Right kidney (tissue), 1 donor: ENCODE measurements at regions not wholly inside any gene's neighbourhood (a gene's known extent, or its start where the extent isn't known, plus 50 kb on each side); places are given as distances from the start of the nearest gene placed in this dataset.
A peak's percentile ranks its signal among the peaks of the same experiment; 100 is the strongest.

ENCODE experiments used
- DNase-seq: peaks from one replicate; pipeline ENCODE4 v3.0.0-alpha.2; 2016

DNA sequence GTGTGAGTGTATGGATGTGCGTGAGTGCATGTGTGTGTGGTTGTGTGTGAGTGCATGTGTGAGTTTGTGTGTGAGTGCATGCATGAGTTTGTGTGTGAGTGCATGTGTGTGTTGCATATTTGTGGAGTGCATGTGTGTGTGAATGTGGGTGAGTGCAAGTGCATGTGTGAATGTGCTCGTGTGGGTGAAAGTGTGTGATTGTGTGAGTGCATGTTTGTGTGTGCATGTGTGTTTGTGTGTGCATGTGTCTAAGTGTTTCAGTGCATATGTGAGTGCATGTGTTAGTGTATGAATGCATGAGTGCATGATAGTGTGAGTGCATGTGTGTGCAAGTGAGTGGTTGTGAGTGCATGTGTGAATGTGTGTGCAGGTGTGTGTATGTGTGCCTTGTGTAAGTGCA, 343.4 kb upstream of the SALL3 start:
- no peak for DNase-seq

GRCh38 chr18:78637442-78638402, 341.9 kb upstream of the SALL3 start:
- DNase-seq = no peak

- DNase-seq = no peak
Measured at GRCh38 chr18:78639006-78639950, 340.3 kb upstream of the SALL3 start.

- DNase-seq = no peak
Measured at GRCh38 chr18:78640246-78640995, 339.2 kb upstream of the SALL3 start.

GRCh38 chr18:78641689-78642231, 337.9 kb upstream of the SALL3 start:
- no peak for DNase-seq

DNA sequence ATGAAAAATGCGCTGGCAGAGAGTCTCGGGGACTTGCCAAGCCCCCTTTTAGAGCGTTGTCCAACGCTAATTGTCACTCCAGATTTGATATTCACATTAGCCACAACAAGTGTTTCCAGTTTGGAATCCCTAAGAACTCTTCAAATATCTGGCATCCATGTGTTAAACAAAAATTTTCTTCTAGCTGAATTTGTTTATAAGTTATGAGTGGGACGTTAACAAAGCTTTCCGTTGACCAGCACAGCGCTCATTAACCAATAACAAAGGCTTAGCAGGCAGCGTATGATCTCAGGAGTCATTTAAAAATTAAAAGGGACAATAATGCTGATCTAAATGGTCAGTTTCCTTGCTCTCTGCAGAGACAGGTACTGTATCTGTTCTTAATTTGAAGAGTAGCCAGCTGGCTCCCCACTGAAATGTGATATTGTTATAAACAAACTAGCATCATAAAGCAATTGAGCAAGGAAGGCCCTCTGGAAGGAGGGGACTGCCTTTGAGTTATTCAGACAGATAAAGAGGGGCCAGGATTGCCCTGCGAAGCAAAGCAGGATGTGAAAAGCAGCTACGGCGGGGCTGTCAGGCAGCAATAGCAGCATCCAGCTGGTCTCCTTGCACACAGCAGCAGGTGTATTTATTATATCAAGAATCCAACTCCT, 337.2 kb upstream of the SALL3 start:
- no peak for DNase-seq

- DNase-seq = no peak
Measured at GRCh38 chr18:78643004-78643403, 336.6 kb upstream of the SALL3 start.

DNA sequence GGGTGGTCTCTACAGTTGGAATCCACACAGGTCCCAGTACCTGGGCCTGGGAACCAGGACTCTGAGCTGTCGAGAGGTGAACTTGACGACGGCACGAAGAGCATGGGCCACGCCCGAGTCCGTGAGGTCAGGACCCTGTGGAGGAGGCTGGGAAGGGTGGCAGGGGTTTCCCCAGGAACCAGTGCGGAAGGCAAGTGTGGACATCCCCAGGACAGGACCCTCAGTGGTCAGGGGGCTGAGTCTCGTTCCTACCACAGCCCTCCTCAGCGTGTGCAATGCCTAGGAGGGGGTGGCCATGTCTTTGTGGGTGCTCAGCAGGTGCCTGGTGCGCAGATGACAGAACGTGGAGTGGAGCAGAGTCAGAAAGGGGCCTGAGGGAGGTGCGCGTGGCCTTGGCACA, 335.6 kb upstream of the SALL3 start:
- no peak for DNase-seq

- no peak for DNase-seq
Measured at GRCh38 chr18:78645216-78645615, 334.4 kb upstream of the SALL3 start.

DNA sequence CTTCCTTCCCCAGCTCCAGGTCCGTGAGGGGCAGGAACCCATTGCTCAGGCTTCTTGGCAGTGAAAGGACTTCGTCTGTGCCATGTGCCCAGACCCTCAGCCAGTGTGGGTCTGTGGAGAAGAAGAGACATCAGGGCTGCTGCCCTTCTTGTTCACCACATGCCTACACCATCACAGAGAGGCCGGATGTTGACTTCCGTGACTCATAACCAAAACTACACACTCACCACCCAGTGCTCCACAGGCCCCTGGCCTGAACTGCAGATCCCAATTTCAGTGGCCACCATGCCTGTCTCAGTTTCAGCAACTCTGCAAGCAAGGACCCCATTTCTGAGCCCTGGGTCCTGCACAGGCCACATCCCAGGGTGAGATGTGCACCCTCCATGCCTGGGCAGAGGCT, 332.6 kb upstream of the SALL3 start:
- DNase-seq = no peak

DNA sequence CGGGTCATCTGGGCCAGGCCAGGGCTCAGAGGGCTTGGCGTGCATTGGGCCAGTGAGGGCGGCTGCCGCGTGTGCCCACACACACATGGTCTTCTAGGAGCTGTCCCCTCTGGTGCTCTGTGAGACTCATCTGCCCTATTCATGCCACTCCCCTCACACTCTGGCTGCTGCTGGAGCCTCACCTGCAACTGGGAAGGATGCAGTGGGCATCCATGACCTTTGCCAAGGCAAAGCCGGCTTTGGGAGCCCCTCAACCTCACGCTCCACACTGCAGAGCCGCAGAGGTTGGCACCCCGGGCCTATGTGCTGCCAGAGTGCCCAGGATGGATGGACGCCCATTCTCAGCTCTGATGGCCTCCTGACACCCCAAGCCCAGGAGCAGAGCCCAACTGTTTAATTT, 330.2 kb upstream of the SALL3 start:
- no peak for DNase-seq

DNA sequence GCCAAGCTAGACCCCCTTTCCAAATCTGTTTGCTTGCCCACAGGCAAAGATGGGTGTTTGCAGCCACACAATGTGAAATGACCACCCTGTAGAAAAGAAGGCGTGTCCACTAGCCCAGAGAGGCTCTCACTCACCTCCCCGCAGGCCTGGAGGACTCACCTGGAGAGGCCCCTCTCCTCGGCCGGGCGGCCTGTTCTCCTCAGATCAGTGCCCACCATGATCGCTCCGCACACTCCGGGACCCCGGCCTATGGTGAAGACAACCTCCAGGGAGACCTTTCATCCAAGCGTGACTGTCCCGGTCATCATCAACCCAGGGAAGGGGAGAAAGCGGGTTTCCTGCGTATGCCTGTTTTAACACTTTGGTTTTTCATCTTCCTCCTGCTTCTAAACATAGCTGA, 328.7 kb upstream of the SALL3 start:
- no peak for DNase-seq

- DNase-seq = no peak
Measured at GRCh38 chr18:78652001-78652545, 327.5 kb upstream of the SALL3 start.

DNA sequence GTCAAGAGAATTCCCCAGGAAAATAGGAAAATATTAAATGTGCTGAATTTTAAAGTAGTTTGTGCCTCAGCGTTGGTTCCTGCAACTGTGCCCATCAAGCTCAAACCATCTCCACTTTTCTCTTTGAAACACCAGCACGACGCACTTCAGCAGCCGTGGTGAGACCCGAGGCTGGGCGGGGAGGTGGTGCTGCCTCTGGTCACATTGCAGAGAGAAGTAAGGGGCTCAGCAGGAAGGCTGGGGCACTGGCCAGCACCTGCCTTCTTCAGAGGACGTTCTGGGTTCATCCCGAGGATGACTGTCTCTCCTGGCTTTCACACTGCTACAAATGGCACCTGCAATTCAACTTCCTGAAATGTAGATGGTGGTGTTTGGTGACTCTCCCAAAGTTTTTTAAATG, 323.7 kb upstream of the SALL3 start:
- no peak for DNase-seq

DNA sequence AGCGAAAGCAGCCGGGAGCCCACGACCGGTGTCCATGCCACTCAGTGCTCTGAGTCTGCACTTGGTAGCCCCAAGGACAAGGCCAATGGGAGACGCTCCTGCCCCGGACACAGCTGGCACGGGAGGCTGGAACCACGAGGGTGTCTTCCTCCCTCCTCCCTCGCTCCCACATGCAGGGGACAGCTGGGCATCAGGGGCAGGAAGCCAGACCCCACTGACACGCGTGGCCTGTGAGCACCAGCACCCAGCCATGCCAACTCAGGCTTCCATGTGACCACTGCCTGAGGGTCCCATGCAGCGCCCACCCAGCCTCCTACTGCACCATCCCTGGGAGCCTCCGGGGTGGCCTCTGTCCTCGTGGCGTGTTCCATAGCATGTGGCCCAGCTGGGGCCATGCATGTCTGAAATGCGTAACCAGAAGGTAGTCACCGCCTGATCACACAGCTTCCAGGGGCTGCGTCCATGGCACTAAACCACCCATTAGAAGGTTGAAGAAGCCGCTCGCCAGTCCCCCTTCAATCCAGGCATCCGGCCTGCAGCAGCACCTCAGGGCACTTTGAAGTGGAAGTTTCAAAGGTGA, 323.2 kb upstream of the SALL3 start:
- DNase-seq = no peak

- no peak for DNase-seq
Measured at GRCh38 chr18:78658531-78658930, 321.1 kb upstream of the SALL3 start.

DNA sequence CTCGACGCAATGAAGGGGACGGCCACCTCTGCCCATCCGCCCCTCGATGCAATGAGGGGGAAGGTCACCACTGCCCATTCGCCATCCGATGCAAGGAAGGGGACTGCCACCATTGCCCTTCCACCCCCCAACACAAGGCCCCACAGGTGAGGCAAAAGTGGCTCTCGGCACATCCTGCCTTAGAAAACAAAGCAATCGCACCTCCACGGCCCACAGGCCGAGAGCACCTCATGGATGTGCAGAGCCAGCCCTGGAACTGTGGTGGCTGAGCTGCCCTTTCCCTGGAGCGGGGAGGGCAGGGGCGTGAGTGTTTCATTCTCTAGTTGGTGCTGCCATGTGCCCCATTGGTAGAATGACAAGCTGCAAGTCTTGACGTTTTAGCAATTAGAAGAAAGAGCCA, 320.6 kb upstream of the SALL3 start:
- DNase-seq = no peak

DNA sequence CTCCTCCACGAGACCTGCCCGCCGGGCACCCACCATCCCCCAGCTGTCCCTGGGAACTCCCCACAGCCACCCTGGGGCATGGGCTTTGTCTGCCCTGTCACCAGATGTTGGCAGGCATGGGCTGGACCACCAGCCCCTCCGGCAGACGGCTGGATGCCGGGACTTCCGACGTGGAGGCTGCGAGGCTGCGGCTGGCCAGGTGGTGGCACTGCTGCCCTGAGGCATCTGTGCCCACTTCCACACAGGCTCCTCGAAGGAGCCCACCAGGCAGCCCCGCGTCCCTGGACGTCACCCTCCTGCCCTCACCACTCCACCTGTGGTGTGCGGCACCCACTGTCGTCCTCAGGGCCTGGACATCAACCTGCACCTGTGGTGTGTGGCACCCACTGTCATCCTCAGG, 319.9 kb upstream of the SALL3 start:
- DNase-seq = peak; percentile 45

DNA sequence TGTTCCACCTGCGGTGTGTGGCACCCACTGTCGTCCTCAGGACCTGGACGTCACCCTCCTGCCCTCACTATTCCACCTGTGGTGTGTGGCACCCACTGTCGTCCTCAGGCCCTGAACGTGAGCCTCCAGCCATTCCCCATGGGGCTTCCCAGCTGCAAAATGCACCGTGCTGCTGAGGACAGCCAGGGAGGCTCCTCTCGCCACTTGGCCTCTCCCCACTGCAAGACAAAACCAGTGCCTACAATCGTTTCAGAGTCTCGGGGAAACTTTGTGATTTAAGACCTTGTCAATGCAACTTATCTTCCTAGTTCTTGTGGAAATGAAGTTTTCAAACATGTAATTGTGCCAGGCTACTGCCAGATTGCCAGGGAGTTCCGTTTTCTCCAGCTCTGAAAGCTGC, 319.3 kb upstream of the SALL3 start:
- no peak for DNase-seq

GRCh38 chr18:78661316-78661715, 318.3 kb upstream of the SALL3 start:
- DNase-seq = no peak

DNA sequence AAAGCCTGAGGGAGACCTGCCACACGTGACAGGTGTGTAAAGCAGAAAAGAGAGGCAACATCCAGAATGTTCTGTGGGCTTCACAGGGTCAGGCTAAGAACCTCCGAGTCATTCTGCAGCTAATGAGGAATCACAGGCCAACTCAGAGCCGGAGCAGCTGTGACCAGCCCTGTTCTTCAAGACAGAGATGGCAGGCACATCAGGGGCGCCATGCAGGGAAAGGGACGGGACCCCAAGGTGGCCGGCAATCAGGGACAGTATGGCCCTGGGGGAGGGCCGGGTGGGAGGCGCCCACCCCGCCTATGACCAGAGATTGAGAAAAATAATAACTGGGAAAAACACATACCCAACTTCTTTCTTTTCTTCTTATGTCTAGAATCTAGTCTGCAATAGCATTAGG, 316.7 kb upstream of the SALL3 start:
- no peak for DNase-seq
